ENCODE measurements at regions not wholly inside any gene's neighbourhood (a gene's known extent, or its start where the extent isn't known, plus 50 kb on each side); places are given as distances from the start of the nearest gene placed in this dataset.

GRCh38 chr11:88448131-88448670, 110.7 kb upstream of the CTSC start:
- no peak for DNase-seq (ENCODE audit: low read depth, low spot score)

DNA sequence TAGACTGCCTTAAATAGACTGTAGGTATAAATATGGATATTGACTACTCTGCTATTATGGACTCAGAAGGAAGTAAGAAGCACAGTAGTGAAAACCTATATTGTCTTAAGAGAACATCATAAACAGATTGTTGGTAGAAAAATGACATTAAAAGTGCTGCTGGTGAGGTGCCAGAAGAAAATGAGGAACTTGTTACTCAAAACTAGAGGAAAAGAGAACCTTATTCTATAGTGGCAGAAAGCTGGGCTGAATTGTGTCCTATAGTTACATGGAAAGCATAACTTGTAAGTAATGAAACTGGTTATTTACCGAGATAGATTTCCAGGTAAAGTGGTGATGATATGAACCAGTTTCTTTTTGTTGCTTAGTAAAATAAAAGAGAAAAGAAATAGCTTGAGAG, 109.7 kb upstream of the CTSC start:
- no peak for DNase-seq (ENCODE audit: low read depth, low spot score)

- DNase-seq (ENCODE audit: low read depth, low spot score), result no peak
These were observed 101.8 kb upstream of the CTSC start for GRCh38 chr11:88439356-88439755.

DNA sequence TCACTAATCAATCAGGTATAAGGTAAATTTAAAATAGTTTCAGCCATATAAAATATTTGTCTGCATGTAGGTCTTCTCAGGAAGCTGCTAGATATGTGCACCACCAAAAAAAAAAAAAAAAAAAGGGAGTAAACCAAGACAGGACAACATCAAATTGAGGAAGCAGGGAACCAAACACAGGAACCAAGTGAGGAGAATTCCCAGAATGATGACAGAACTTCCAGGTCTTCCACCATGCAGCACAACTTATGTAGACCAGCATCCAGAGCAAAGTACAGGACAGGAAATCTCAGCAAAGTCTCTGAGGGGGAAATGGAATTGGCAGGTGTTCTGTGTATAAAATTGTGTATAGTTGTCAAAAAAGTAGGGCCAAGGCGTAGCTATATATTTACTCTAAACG, 101.2 kb upstream of the CTSC start:
- no peak for DNase-seq (ENCODE audit: low read depth, low spot score)

DNA sequence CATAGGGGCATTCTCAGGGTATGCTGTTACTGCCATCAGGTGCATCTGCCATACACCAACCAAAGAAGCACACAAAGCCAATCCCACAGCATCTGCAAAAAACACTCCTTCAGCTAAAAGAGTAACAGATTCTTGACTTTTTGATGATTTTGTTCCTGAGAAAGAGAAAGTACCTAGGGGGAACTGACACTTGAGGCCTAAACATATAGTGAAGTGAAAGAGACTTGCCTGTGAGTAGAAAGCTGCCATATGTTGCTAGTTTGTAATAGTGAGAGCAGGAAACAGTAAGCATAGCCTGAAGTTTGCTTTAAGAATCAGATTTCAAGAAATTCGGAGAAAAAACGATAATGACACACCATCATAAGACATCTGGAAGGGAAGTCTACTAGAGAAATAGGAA, 97.9 kb upstream of the CTSC start:
- DNase-seq (ENCODE audit: low read depth, low spot score), result no peak

- no peak for DNase-seq (ENCODE audit: low read depth, low spot score)
These were observed 96.9 kb upstream of the CTSC start for GRCh38 chr11:88434333-88434976.

GRCh38 chr11:88433536-88434230, 96.1 kb upstream of the CTSC start:
- no peak for DNase-seq (ENCODE audit: low read depth, low spot score)

- no peak for DNase-seq (ENCODE audit: low read depth, low spot score)
These were observed 94.3 kb upstream of the CTSC start for GRCh38 chr11:88431675-88432341.

DNA sequence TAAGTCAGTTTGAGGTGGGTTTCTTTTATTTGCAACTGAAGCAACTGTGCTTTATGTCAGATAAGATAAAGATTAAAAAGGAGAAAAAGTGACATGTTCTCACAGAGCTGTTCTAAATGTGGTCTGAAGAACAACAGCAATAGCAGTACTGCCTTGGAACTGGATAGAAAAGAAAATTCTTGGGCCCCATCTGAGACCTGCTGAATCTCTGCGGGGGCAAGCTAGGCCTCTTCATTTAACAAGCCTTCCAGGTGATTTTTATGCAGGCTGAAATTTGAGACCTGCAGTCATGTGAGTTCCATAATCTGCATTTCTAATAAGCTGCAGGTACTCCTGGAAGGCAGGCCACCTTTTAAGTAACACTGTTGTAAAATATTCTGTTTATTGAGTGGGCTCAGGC, 91.4 kb upstream of the CTSC start:
- DNase-seq (ENCODE audit: low read depth, low spot score), result no peak

- DNase-seq (ENCODE audit: low read depth, low spot score), result no peak
These were observed 90.2 kb upstream of the CTSC start for GRCh38 chr11:88427719-88428118.

DNA sequence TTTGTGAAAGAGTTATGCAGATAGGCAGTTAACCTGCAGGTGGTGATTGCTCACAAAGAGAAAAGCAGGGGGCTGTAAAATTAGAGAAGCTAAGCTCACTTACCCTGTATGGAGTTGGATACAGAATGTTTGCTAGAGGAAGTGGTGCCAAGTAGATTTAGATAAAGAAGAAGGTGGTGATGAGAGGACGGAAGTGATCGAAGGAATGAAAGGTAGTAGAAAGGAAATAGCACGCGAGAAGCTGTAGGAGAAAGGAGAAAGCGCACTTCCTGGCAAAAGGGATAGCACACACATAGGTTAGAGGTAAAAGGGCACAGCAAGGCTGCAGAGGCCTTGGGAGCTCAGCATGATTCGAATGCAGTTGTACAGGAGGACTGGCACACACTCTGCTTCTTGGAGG, 87.3 kb upstream of the CTSC start:
- DNase-seq (ENCODE audit: low read depth, low spot score), result no peak

DNA sequence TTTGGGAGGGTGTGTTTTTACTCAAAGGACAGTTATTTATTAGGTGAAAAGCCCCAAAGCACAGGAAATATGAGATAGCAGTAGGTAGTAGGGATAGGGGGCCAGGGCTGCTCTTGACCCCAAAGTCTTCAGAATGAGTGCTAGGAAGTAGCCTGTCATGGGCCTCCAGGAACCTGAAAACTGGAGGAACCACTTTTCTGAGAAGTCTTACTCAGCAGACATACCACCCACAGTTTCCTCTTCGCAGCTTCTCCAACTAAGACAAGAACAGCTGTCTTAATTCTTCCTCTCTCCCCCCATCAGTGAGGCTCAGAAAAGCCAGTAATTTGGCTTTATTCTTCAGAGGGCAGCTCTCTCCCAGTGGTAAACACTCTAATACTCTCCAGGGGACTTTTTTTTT, 84.0 kb upstream of the CTSC start:
- peak; percentile 7 for DNase-seq (ENCODE audit: low read depth, low spot score)

DNA sequence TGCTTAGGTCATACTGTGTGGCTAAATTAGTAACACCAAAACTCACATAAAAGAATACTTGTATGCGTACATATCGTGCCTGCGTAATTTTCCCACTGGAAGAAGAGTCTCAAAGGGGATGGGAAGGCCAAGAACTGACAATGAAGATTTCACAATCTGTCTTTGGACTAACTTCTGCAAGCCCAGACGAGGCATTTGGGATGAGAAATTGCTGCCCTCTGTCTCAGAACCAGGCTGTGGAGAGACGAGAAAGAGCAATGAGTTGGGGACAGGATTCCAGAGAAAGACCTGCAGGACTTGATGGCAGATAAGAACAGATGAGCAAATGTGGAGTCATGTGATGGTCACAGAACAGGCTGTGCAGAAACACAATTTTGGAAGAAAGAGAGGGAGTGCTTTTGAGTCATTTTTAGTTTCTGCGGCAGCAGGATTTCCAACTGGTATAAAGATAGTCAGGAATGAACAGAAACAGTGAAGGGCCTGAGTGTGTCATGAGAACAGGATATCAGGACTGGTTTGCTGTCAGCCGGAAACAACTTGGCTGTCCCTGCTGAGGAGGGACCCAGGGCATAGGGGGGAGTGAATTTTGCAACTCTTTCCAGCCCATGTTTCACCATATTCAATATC, 82.7 kb upstream of the CTSC start:
- peak; percentile 6 for DNase-seq (ENCODE audit: low read depth, low spot score)

GRCh38 chr11:88418508-88418907, 81.0 kb upstream of the CTSC start:
- DNase-seq (ENCODE audit: low read depth, low spot score), result no peak

GRCh38 chr11:88415495-88415894, 78.0 kb upstream of the CTSC start:
- no peak for DNase-seq (ENCODE audit: low read depth, low spot score)

DNA sequence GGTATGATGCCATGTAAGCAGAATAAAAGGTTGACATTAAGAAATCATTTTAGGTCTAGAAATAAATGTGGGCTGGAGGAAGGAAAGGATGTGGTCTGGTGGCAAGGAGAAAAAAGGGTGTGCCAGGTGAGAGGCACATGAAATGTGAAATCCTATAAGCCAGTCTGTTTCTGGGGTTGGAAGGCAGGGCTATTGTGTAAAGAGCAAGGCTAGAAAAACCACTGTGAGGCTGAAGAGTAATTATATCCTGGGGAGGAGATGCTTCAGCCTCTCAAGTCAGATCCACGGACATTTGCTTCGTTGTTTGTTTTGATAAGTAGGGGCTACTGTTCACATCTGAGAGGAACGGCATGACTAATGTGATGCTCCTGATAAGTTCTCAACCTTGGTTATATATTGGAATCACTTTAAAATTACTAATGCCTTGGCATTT, 77.5 kb upstream of the CTSC start:
- DNase-seq (ENCODE audit: low read depth, low spot score), result no peak

DNA sequence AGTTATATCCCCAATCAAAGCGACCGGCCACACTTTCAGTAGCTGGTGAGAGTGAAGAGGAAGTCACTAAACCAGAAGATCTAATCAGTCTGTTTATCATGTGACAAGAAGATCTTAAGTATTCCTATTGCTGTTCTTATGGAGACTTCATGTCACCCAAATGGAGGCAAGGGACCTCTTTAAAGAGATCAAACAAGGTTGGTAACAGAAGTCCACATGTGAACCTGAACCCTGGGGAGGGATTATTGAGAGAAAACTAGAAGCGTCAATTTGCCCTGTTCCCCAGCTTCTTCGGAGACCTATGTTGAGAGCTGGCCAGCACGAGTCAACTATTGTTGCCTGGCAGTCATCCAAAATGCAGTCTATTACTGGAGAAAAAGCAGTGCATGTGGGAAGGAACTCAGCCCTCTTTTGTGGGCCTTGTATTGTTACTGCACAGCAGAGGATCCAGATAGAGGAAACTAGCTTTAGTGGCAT, 76.9 kb upstream of the CTSC start:
- DNase-seq (ENCODE audit: low read depth, low spot score), result no peak

GRCh38 chr11:88411265-88411664, 73.7 kb upstream of the CTSC start:
- DNase-seq (ENCODE audit: low read depth, low spot score), result no peak

- no peak for DNase-seq (ENCODE audit: low read depth, low spot score)
These were observed 73.1 kb upstream of the CTSC start for GRCh38 chr11:88410656-88411055.

GRCh38 chr11:88410056-88410455, 72.5 kb upstream of the CTSC start:
- no peak for DNase-seq (ENCODE audit: low read depth, low spot score)

DNA sequence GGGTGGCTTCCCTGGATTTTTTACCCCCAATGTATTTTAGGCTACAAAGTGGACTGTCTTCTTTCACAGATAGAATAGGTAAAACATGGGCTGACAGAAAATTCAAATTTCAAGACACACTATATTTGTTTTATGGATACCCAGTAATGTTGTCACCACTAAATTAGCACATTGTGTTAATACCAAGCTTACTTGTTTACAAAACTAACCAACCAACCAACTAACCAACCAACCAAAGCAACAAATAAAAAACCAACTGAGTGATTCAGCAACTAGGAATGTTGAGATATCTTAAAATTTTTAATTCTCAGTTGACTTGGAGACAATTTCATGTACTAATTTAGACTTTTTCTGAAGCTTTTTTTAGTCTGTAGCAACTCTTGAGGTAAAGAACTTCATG, 69.3 kb upstream of the CTSC start:
- DNase-seq (ENCODE audit: low read depth, low spot score), result no peak

- DNase-seq (ENCODE audit: low read depth, low spot score), result no peak
These were observed 68.3 kb upstream of the CTSC start for GRCh38 chr11:88405853-88406252.
